ENCODE measurements at regions not wholly inside any gene's neighbourhood (a gene's known extent, or its start where the extent isn't known, plus 50 kb on each side); places are given as distances from the start of the nearest gene placed in this dataset.

GRCh38 chr13:111634410-111634809, 314.0 kb downstream of the TEX29 start:
- FAIRE-seq, result no peak
- no peak for DNase-seq (ENCODE audit: low spot score)

- DNase-seq (ENCODE audit: low spot score) (no peak), FAIRE-seq (no peak)
Observed at GRCh38 chr13:111636271-111636670, 315.8 kb downstream of the TEX29 start.

GRCh38 chr13:111636804-111637203, 316.4 kb downstream of the TEX29 start:
- no peak for FAIRE-seq
- no peak for DNase-seq (ENCODE audit: low spot score)

- FAIRE-seq (no peak), DNase-seq (ENCODE audit: low spot score) (no peak)
Observed at GRCh38 chr13:111637365-111637764, 316.9 kb downstream of the TEX29 start.

GRCh38 chr13:111638233-111638632, 317.8 kb downstream of the TEX29 start:
- no peak for FAIRE-seq

GRCh38 chr13:111639196-111639705, 318.8 kb downstream of the TEX29 start:
- FAIRE-seq, result no peak

More at GRCh38 chr13:111638233-111638632, 317.8 kb downstream of the TEX29 start:
- DNase-seq (ENCODE audit: low spot score), result no peak

GRCh38 chr13:111640006-111640405, 319.6 kb downstream of the TEX29 start:
- no peak for DNase-seq (ENCODE audit: low spot score)
- no peak for FAIRE-seq

More at GRCh38 chr13:111639196-111639705, 318.8 kb downstream of the TEX29 start:
- DNase-seq (ENCODE audit: low spot score), result no peak

- no peak for FAIRE-seq
- DNase-seq (ENCODE audit: low spot score), result no peak
Observed at GRCh38 chr13:111640476-111640875, 320.0 kb downstream of the TEX29 start.

- DNase-seq (ENCODE audit: low spot score), result no peak
- FAIRE-seq, result no peak
Observed at GRCh38 chr13:111642156-111642767, 321.8 kb downstream of the TEX29 start.

GRCh38 chr13:111644750-111645149, 324.3 kb downstream of the TEX29 start:
- DNase-seq (ENCODE audit: low spot score) (no peak), FAIRE-seq (no peak)

- no peak for FAIRE-seq
- no peak for DNase-seq (ENCODE audit: low spot score)
Observed at GRCh38 chr13:111645198-111645597, 324.8 kb downstream of the TEX29 start.

- DNase-seq (ENCODE audit: low spot score) (no peak), FAIRE-seq (no peak)
Observed at GRCh38 chr13:111645598-111646455, 325.4 kb downstream of the TEX29 start.

- no peak for FAIRE-seq
Observed at GRCh38 chr13:111646456-111646855, 326.0 kb downstream of the TEX29 start.

GRCh38 chr13:111648885-111649284, 328.4 kb downstream of the TEX29 start:
- DNase-seq (ENCODE audit: low spot score) (no peak), FAIRE-seq (no peak)

More at GRCh38 chr13:111646456-111646855, 326.0 kb downstream of the TEX29 start:
- no peak for DNase-seq (ENCODE audit: low spot score)

GRCh38 chr13:111650626-111651025, 330.2 kb downstream of the TEX29 start:
- DNase-seq (ENCODE audit: low spot score), result no peak
- FAIRE-seq, result no peak

GRCh38 chr13:111652676-111653075, 332.2 kb downstream of the TEX29 start:
- FAIRE-seq (no peak), DNase-seq (ENCODE audit: low spot score) (no peak)

- no peak for DNase-seq (ENCODE audit: low spot score)
- no peak for FAIRE-seq
Observed at GRCh38 chr13:111654531-111654930, 334.1 kb downstream of the TEX29 start.

- FAIRE-seq, result no peak
- DNase-seq (ENCODE audit: low spot score), result no peak
Observed at GRCh38 chr13:111656439-111656838, 336.0 kb downstream of the TEX29 start.

GRCh38 chr13:111657013-111657412, 336.6 kb downstream of the TEX29 start:
- FAIRE-seq, result no peak

GRCh38 chr13:111658145-111659100, 338.0 kb downstream of the TEX29 start:
- DNase-seq (ENCODE audit: low spot score) (no peak), FAIRE-seq (no peak)

More at GRCh38 chr13:111657013-111657412, 336.6 kb downstream of the TEX29 start:
- no peak for DNase-seq (ENCODE audit: low spot score)

GRCh38 chr13:111659219-111659775, 338.9 kb downstream of the TEX29 start:
- FAIRE-seq (no peak), DNase-seq (ENCODE audit: low spot score) (no peak)
